GM19463 (cell line): ENCODE measurements at regions not wholly inside any gene's neighbourhood (a gene's known extent, or its start where the extent isn't known, plus 50 kb on each side); places are given as distances from the start of the nearest gene placed in this dataset.
"Not testable (repeated sequence)": the region's sequence is repeated elsewhere in the genome, so short reads cannot be mapped to it uniquely, and the experiment has no call there.

Source experiments
- ATAC-seq: cut with Tn5 transposase; IDR thresholded peaks from one replicate; pipeline ENCODE4 v1.9.1; 2021; ENCODE audit warnings: mild to moderate bottlenecking, moderate library complexity; ENCODE audit not compliant: unreplicated experiment

DNA sequence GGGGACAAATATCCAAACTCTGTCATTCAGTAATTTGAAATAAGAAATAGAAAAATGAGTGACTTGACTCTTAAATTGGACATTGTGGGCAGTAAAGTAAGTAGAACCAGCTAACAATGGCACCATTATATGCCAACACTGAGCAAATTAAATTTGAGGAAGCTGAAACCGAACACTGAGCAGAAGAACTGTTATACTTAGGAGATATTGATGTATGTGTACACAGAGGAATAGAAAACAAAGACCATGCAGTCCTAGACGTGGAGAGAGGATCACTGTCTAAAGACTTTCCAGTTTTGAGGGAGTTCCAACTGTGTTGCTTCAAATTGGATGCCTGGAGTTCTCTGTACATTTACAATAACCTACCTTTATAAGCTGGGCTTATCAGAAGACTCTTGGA is 427.0 kb upstream of the EYS start:
- ATAC-seq, result no peak

DNA sequence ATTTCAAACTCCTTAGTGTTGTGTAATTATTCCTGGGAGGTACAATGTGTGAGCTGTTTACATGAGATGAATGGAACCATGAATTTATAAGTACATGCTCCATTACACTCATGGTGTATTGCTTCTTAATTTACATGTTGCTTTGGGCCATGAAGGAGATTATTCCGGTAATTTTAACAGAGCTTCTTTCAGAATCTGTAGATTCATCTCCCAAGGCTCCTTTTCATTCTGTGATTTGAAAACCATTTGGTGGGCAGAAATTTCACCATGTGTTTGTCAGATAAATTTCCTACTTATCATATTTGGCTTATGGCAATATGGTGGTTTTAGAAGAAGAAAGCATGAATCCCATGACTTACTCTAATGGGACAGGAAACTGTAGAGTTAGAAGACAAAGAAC is 421.6 kb upstream of the EYS start:
- no peak for ATAC-seq

DNA sequence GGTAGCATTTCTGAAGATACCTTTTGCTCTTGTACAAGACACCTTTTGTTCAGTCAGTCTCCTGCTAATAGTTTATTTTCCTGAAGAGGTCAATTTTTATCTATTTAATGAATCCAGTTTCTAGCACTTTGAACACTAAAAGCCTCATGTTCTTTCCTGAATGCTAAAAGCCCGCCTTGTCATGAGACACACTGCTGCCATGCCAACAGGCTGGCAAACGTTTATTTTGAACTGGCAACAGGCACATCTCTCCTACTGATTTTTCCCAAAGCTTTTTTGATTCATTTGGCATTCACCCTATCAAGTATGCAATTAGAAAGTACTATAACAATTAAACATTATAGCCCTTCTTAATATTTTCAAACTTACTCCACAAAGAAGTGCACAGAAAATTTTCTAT is 421.2 kb upstream of the EYS start:
- ATAC-seq, result no peak

DNA sequence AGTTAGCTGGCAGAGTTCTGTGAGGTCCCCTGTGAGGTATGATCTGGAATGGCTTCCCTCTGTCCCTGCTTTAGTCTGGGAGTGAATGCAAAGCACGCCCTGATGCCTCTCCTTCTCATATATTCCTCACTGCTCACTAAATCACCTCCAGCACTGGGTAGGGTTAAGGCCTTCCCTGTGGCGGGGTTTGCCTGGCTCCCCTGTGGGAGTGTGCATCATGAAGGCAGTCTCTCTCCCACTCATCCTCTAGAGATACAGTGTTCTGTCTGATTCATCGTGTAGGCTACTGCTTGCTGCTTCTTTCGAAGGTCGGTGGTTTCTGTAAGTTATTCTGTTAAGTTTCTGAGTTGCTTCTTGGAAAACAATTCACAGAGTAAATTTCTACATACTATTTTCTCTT is 420.0 kb upstream of the EYS start:
- ATAC-seq, result no peak

DNA sequence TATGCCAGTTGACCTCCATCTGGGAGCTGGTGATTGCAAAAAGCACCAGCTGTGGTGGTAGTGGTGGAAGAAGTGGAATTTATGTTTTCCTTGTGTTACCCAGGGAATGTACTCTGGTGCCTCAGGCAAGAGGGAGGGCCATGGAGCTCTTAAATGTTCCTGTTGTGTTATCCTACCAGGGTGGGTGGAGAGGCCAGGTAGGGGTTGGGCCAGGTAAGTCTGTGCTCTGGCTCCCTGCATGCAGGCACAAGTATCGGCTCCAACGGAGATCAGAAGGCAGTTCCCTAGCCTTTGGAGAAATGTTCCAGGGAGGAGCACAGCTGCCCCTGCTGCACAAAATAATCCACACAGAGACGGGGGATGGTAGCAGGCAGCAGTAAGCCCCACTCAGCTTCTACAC is 419.3 kb upstream of the EYS start:
- ATAC-seq, result no peak

DNA sequence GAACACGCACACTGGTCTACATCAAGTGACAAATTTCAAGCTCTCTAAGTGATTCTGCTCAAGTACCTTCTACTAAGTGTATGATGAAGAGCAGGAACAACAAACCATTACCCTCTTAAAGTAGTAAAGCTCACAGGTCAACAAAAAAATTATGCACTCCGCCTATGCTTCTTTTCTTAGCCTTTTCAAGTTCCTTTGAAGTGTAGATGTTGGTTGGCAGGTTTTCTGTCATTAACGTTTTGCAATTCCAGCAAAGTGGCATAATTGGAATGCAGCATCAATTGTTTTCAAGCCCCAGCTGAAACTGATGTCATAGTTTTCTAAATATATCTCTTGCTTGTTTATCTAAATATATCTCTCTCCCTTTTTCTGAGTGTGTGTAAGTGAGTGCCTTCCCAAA is 396.9 kb upstream of the EYS start:
- no peak for ATAC-seq

DNA sequence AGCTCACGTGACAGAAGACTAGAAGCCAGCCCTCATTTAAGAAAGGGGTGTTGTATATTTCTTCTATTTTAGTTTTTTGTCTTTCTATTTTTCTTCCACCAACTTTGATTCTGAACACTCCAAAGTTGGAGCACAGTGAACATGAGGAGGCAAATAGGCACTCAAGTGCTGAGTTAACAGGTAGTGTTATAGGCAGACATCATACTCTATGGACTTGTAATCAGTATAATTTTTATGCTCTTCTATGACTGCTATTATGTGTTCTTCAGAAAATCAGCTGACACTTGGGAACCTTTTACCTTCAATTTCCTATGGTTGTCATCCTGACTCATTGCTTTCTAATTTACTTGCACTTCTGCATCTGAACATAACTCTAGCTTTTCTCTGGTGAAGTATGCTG is 396.3 kb upstream of the EYS start:
- no peak for ATAC-seq

DNA sequence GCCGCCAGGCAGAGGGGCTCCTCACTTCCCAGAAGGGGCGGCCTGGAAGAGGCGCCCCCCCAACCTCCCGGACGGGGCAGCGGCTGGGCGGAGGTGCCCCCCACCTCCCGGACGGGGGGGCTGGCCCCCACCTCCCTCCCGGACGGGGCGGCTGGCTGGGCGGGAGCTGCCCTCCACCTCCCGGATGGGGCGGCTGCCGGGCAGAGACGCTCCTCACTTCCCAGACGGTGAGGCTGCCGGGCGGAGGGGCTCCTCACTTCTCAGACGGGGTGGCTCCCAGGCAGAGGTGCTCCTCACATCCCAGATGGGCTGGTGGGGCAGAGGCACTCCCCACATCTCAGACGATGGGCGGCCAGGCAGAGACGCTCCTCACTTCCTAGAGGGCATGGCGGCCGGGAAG is 389.7 kb upstream of the EYS start:
- ATAC-seq, result no peak

DNA sequence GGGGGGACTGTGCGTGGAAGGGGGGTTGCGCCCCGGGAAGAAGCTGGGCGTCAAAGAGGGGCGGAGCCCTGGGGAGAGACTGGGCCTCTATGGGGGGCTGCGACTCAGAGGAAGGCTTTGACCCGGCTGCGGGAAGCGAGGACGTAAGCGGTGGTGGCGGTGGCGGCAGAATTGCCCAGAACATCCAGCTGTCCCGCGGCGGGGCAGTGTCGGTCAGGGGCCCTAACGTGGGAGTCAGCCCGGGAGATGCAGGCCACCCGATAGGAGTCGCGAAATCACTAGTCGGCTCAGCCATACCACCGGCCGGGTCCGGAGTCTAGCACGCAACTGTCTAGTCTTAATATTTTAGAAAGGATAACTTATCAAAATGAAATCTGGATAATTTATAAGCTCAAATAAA is 387.6 kb upstream of the EYS start:
- no peak for ATAC-seq

DNA sequence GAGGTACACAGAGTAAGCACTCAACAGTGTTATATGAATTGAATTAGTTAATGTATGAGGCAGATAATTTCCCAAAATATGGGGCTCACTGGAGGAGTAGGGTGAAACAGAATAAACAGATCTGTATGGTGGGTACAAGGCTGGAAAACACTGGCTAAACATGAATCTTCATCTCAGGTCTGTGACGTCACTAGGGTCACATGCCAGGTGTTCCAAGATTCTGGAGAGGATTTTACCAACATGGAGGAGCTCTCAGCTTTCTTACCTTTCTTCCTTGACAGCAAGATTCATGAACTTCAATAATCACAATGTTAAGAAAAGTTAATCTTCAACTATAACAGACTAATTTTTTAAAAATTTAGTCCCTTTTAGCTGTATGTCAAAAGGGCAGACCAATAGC is 385.3 kb upstream of the EYS start:
- ATAC-seq, result not testable (repeated sequence)

DNA sequence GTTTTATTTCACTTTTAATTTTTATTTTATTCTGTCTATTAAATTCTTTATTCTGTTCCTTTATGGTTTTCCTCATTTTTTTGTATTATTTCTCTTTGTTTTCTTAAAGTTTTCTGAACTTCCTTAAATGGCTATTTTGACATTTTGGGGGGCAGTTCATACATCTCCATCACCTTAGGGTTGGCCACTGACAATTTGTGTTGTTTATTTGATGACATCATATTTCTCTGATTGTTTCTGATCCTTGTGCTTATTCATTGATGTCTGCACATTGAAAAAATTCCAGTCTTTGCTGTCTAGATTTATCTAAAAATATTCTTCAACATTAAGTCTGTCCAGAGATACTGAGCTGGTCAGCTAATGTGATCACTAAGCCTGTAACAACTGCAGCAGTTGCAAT is 379.5 kb upstream of the EYS start:
- ATAC-seq, result no peak

DNA sequence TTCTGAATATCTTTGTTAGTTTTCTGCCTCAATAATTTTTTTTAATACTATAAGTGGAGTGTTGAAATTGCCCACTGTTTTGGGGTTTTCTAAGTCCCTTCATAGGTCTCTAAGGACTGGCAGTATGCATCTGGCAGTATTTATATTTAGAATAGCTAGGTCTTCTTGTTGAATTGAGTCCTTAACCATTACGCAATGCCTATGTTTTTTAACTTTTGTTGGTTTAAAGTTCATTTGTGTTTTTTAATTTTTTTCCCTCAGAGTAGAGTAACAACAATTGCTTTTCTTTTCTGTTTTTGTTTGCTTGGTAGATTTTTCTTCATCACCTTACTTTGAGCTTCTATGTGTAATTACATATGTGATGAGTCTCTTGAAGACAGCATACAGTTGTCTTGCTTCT is 375.9 kb upstream of the EYS start:
- no peak for ATAC-seq

DNA sequence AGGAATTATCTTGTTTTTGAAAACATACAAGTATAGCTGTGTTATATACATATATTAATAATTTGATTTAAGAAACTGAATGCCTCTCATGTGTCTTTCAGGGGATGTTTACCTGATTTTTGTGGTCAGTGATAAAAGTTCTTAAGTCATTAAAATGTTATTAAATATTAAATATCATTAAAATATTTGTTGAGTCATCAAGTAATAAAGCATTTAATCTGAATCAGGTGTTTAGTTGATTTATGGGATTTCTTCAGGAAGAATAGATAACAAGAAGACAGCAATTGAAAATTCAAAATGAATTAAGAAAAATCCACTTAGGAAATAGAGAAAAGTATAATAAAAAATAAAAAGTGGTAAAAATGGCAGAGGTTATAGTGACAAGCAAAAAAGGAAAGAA is 361.9 kb upstream of the EYS start:
- no peak for ATAC-seq

DNA sequence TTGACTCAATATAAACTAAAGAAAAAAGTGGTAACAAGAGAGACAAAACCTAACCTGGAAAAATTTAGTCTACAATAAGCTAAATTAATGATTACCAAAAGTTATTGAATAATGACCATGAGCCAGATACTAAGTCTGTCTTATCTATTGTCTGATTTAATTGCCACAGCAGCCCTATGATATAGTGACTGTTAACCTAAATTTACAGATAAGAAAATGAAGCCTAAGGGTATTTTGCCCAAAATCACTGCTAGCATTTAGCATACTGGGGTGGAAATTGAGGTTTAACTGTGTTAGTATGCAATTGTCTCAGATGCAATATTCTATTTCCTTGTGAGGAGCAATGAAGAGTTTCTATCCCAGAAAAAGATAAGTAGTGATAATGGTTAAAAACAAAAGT is 361.0 kb upstream of the EYS start:
- no peak for ATAC-seq

DNA sequence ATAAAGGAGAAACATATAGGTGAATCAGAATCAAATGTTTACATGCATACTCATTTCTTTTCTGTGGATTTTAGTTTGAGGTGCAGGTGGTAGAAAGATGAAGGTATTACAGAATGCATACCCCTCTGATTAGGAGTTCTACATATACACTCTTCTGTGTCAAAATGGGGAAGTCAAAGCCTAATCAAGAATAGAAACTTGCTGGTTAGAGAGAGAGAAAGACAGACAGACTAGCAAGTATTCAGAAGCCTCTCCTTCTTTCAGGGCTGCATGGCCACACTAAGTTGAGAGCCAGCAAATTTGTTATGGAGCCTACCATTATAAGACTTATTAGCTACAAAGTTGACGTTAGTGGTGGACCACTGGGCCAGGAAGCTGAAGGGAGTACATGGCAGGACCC is 358.3 kb upstream of the EYS start:
- ATAC-seq, result no peak

DNA sequence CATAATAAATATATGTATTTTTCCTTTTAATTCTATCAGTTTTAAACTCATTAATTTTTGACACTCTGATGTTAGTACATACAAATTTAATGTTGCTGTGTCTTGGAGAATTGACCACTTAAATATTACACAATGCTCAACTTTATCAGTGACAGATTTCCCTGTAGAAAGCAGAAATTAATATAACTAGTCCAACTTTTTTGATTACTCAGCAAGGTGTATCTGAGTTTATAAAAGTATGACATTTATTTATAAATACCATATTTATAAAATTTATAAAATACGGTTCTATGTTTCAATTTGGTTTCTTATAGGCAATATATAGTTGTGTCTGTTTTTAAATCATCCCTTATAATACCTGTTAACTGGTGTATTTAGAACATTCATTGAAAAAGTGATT is 350.0 kb upstream of the EYS start:
- no peak for ATAC-seq

DNA sequence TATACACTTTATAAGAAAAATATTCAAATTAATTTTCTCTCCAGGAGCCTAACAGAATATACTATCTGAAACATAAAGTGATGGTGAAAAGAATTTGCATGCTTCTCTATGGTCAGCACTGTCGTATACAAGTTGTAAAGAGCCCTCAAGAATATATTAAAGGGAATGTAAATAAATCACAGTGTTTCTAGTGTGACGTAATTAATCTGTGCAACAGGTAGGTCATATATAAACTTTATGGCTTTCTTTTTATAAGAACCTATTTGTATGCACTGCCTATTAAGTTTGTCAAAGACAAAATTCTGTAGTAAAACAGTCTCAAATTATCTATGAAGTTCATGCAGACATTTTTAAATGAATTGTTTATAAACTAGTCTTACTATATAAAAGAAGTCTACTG is 347.9 kb upstream of the EYS start:
- no peak for ATAC-seq

DNA sequence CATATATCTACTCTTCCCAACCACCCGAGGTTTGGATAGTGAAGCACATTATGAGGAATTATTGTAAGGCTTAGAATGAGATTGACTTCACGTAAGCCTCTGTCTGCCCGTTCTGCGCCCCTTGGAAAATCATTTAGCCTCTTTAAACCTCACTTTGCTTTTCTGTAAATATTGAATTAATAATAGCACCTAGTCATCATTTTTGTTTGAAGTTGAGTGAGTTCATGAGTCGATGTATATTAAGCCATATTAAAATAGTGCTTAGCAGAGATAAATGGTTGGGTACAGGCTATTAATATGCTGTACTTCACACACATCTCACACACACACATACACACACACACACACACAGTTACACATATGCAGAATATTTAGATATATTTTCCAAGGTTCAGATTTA is 344.8 kb upstream of the EYS start:
- no peak for ATAC-seq

DNA sequence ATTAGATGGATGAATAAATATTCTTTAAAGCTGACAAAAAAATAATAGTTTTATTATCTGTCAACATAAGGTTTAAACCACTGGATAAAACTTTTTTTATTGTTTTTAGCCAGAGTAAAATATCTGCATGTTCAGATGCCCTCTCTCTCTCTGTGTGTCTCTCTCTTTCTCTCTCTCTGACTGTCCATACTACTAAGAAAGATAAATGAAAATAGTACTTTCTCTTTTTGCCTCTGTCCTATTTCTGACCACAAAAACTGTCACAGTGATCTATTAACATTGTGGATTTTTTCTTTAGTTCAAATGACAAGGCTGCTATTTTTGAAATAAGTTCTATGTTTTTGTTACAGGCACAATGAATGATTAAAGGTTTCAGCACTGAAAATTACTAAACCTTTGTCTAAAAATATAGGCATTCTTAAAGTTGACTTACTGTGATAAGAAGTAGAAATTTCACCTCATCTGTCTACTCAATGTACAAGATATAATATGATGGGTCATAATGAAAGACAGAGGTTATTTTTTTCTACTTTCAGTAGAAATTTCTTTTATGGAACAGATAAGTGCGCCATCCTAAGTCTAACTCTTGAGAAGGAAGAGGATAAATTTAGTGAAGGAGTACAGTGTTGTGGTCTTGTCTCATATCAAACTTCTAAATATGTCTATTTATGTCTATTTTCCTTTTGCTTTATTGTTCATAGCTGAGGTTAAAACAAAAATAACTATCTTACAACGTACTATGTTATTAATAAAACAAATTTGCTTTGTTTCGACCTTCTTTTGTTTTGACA is 341.9 kb upstream of the EYS start:
- no peak for ATAC-seq

DNA sequence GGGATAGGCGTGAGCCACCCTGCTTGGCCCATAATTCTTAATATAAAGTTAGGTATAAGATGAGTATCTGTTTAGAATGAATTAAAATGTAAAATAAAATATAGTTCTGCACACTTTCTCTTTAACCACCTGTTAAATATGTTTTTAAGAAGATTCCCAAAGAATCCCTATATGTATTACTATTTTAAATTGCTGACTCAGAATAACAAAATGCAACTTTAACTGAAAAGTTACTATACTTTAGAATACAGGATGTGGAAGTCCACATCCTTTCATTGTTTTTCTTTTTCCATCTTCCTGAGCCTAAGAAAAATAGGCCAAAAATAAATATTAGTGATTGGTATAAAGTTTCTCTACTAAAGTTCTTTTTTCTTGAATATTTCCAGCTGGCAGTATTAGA is 325.6 kb upstream of the EYS start:
- ATAC-seq, result no peak

DNA sequence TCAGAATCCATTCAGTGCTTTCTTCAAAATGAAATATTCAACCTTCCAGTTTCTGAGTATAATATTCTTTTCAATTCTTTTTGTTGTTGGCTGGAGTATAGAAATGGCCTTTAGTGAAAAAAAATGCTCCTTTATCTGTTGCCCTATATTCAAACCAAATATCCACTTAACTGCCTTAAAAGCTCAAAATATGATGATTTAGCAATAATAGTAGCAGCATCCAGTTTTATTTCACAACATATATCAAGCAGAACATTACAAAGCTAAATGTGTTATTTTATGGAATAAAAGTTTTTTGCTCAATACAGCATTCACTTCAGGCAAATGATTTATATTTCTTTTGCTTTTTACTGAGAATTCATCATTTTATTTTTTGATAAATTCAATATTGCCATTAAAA is 322.4 kb upstream of the EYS start:
- ATAC-seq, result no peak

DNA sequence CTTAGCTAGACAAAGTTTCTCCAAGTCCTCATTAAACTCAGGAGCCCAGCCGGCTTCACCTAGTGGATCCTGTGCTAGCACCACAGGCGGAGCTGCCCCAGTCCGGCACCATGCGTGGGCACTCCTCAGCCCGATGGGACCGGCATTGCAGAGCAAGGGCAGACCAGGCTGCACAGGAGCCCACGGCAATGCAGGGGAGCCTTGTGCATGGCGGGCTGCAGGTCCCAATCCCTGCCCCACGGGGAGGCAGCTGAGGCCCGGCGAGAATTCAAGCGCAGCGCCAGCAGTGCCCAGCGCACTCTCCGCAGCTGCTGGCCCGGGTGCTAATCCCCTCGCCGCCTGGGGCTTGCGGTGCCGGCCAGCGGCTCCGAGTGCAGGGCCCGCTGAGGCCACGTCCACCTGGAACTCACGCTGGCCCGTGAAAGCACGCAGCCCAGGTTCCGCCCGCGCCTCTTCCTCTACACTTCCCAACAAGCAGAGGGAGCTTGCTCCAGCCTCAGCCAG is 292.3 kb upstream of the EYS start:
- no peak for ATAC-seq

DNA sequence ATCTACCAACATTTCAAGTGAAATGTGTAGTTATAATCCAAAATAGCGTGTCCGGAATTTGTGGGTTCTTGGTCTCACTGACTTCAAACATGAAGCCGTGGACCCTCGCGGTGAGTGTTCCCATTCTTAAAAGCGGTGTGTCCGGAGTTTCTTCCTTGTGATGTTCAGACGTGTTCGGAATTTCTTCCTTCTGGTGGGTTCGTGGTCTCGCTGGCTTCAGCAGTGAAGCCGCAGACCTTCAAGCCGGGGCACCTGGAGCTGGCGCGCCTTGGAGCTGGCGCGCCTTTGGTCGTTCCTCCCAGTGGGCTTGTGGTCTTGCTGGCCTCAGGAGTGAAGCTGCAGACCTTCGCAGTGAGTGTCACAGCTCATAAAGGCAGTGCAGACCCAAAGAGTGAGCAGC is 291.5 kb upstream of the EYS start:
- ATAC-seq, result no peak
